Hepatocyte (in vitro differentiated cells): ENCODE measurements at regions not wholly inside any gene's neighbourhood (a gene's known extent, or its start where the extent isn't known, plus 50 kb on each side); places are given as distances from the start of the nearest gene placed in this dataset.

Source experiments
- DNase-seq: peaks from one replicate; pipeline ENCODE4 v3.0.0-alpha.2; 2016; ENCODE audit warnings: low spot score
- H2AFZ ChIP-seq: fragments of 200-600 bp; sonication (generic); 2 replicates; pipeline ENCODE4 v1.6.0; 2016; ENCODE audit warnings: antibody characterized with exemption, mild to moderate bottlenecking
- H3K27ac ChIP-seq: fragments of 200-600 bp; sonication (generic); 2 replicates; pipeline ENCODE4 v1.5.1; 2016; ENCODE audit warnings: mild to moderate bottlenecking
- H3K27me3 ChIP-seq: fragments of 200-600 bp; sonication (generic); 2 replicates; pipeline ENCODE4 v1.6.1; 2016
- H3K36me3 ChIP-seq: fragments of 200-600 bp; sonication (generic); replicated peaks from 2 replicates; pipeline ENCODE4 v1.5.1; 2016; ENCODE audit warnings: low read depth; ENCODE audit not compliant: insufficient read depth
- H3K4me1 ChIP-seq: fragments of 200-600 bp; sonication (generic); 2 replicates; pipeline ENCODE4 v1.5.1; 2016; ENCODE audit warnings: mild to moderate bottlenecking, moderate library complexity; ENCODE audit not compliant: insufficient read depth
- H3K4me2 ChIP-seq: fragments of 200-600 bp; sonication (generic); 2 replicates; pipeline ENCODE4 v1.6.0; 2016
- H3K4me3 ChIP-seq: fragments of 200-600 bp; sonication (generic); 2 replicates; pipeline ENCODE4 v1.5.1; 2016; ENCODE audit warnings: mild to moderate bottlenecking
- H3K79me2 ChIP-seq: fragments of 200-600 bp; sonication (generic); 2 replicates; pipeline ENCODE4 v1.6.0; 2017; ENCODE audit warnings: mild to moderate bottlenecking
- H3K9me2 ChIP-seq: fragments of 200-600 bp; sonication (generic); replicated peaks from 2 replicates; pipeline ENCODE4 v1.6.0; 2017; ENCODE audit warnings: mild to moderate bottlenecking; ENCODE audit not compliant: insufficient read depth
- H3K9me3 ChIP-seq: fragments of 200-600 bp; sonication (generic); 2 replicates; pipeline ENCODE4 v1.5.1; 2016; ENCODE audit warnings: low read depth, mild to moderate bottlenecking
- H4K20me1 ChIP-seq: fragments of 200-600 bp; sonication (generic); 2 replicates; pipeline ENCODE4 v1.6.0; 2016; ENCODE audit warnings: mild to moderate bottlenecking; ENCODE audit not compliant: insufficient read depth, poor library complexity, severe bottlenecking
- EZH2 ChIP-seq: fragments of 200-600 bp; sonication (generic); IDR thresholded peaks from 2 replicates; pipeline ENCODE4 v1.6.1; 2016; ENCODE audit warnings: antibody characterized with exemption, mild to moderate bottlenecking, borderline replicate concordance
- EZH2phosphoT487 ChIP-seq: fragments of 200-600 bp; sonication (generic); IDR thresholded peaks from one replicate; pipeline ENCODE4 v1.6.1; 2018; ENCODE audit warnings: antibody characterized with exemption, mild to moderate bottlenecking, low read depth, moderate library complexity; ENCODE audit not compliant: unreplicated experiment, severe bottlenecking
- WGBS: methylation state at CpG from one replicate; pipeline ENCODE4 v1.1.6; 2016; ENCODE audit warnings: low lambda C conversion rate; ENCODE audit errors: missing lambda C conversion rate; 5-methylcytosine and 5-hydroxymethylcytosine counted together
- TF ChIP-seq, protein P1 (sequence below): fragments of 200-600 bp; sonication (generic); IDR thresholded peaks from 2 replicates; pipeline ENCODE4 v1.5.1; 2016; ENCODE audit warnings: antibody characterized with exemption, mild to moderate bottlenecking; ENCODE audit not compliant: poor library complexity

DNA sequence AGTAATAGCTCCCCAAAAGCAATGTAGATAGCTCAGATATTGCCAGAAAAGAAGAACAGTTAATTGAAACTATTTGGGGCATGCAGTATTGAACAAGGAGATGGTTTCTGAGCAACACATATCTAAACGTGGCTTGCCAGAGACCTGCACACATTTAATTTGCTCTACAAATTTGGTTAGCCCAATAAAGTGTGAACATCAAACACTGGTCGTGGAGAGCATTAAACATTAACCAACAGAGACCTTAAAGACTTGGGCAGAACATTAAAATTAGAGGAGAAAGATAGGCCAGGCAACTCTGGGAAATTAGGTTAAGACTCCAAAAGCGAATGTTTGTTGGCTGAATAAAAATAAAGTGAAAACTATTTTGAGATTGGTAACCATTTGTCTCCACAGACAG, 61.6 kb upstream of the ARID5B start:
- peak overlapping the region; percentile 80 for H3K27ac ChIP-seq
- peak overlapping the region; percentile 23 for H3K4me2 ChIP-seq
- no peak for DNase-seq
- no peaks in the 10 kb centered on the region for H3K27me3 ChIP-seq
- no peak overlapping the region for H3K4me3 ChIP-seq
- no peaks in the 10 kb centered on the region for H3K36me3 ChIP-seq
- H2AFZ ChIP-seq, result no peak overlapping the region
- no peaks in the 10 kb centered on the region for H3K9me2 ChIP-seq
- H3K9me3 ChIP-seq, result no peaks in the 10 kb centered on the region
- H4K20me1 ChIP-seq, result no peaks in the 10 kb centered on the region
- WGBS, result 54% methylated on average over 3 of the region's 3 CpGs
- no peaks in the 10 kb centered on the region for H3K79me2 ChIP-seq
- TF ChIP-seq, protein P1, sequence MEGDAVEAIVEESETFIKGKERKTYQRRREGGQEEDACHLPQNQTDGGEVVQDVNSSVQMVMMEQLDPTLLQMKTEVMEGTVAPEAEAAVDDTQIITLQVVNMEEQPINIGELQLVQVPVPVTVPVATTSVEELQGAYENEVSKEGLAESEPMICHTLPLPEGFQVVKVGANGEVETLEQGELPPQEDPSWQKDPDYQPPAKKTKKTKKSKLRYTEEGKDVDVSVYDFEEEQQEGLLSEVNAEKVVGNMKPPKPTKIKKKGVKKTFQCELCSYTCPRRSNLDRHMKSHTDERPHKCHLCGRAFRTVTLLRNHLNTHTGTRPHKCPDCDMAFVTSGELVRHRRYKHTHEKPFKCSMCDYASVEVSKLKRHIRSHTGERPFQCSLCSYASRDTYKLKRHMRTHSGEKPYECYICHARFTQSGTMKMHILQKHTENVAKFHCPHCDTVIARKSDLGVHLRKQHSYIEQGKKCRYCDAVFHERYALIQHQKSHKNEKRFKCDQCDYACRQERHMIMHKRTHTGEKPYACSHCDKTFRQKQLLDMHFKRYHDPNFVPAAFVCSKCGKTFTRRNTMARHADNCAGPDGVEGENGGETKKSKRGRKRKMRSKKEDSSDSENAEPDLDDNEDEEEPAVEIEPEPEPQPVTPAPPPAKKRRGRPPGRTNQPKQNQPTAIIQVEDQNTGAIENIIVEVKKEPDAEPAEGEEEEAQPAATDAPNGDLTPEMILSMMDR, result no peak
- no peak for TF ChIP-seq EZH2phosphoT487
- no peak for TF ChIP-seq EZH2
- H3K4me1 ChIP-seq, result peaks cover 49% of the 10 kb centered on the region

DNA sequence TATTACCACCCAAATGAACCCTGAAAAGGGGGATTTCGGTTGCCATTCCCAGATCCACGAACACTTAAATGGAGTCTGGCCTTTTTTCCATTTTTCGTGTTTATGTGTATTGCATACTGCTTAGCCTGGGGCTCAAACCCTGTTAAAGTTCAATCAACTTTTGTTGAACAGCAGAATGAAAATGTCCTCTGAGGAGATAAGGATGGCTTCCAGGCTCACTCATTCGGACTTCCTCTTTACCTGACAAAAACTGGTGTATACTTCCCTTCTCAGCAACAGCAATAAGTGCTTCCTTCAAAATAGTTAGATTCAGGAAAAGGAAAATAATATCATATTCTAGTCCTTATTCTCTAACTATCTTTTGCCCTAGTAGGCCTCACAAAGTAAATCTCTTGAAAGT, 61.1 kb upstream of the ARID5B start:
- Histone ChIP-seq H2AFZ (no peak overlapping the region), H3K27ac (peak overlapping the region; percentile 80), H3K79me2 (no peaks in the 10 kb centered on the region), H3K4me3 (no peak overlapping the region), H3K9me2 (no peaks in the 10 kb centered on the region), H4K20me1 (no peaks in the 10 kb centered on the region), H3K4me1 (peaks cover 44% of the 10 kb centered on the region), H3K36me3 (no peaks in the 10 kb centered on the region), H3K4me2 (no peak overlapping the region), H3K9me3 (no peaks in the 10 kb centered on the region), H3K27me3 (no peaks in the 10 kb centered on the region)
- WGBS, result 55% methylated on average over 4 of the region's 4 CpGs
- no peak for DNase-seq
- TF ChIP-seq EZH2phosphoT487 (no peak), EZH2 (no peak)
- TF ChIP-seq, protein P1, result no peak

DNA sequence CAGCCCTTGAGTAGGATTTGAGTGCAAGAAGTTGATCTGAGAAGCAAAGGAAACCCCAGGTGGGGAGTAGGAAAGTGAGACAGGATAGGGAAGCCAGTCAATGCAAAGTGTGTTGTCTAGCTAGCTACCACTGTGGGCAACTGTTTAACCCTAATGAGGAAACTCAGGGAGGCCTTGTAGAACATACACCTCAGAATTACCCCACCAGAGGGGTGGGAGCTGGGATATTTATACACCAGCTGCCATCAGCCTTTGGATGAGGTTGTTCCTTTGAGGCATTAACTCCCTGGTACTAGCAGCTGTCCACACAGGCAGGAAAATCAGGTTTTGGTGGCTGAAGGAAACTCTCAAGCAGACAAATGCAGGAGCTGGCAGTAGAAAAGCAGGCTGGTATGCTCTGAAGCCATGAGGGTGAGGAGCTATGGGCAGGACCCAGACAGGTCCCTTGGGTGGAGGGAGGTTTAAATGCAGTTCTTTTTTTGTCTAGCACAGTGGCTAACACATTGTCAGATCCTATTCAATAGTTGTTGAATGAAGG, 60.1 kb upstream of the ARID5B start:
- H3K4me1 ChIP-seq, result peaks cover 40% of the 10 kb centered on the region
- no peaks in the 10 kb centered on the region for H3K79me2 ChIP-seq
- no peak overlapping the region for H2AFZ ChIP-seq
- no peak overlapping the region for H3K4me2 ChIP-seq
- no peaks in the 10 kb centered on the region for H3K9me2 ChIP-seq
- H3K4me3 ChIP-seq, result no peak overlapping the region
- no peak for TF ChIP-seq EZH2
- TF ChIP-seq EZH2phosphoT487, result no peak
- TF ChIP-seq, protein P1, result no peak
- H3K27ac ChIP-seq, result no peak overlapping the region
- no peaks in the 10 kb centered on the region for H3K27me3 ChIP-seq
- no peaks in the 10 kb centered on the region for H4K20me1 ChIP-seq
- H3K36me3 ChIP-seq, result no peaks in the 10 kb centered on the region
- DNase-seq, result no peak
- no peaks in the 10 kb centered on the region for H3K9me3 ChIP-seq
